PFSK-1 (cell line): ENCODE measurements at regions not wholly inside any gene's neighbourhood (a gene's known extent, or its start where the extent isn't known, plus 50 kb on each side); places are given as distances from the start of the nearest gene placed in this dataset.

Source experiments
- FOXP2 ChIP-seq: optimal IDR thresholded peaks from 2 replicates; pipeline ENCODE3; 2011; ENCODE audit warnings: borderline replicate concordance, control low read depth, inconsistent platforms; ENCODE audit not compliant: insufficient read depth; ENCODE audit errors: extremely low read length, extremely low read depth
- POLR2AphosphoS5 ChIP-seq: IDR thresholded peaks from 2 replicates; pipeline ENCODE4 v1.6.1; 2012; ENCODE audit warnings: low read depth, mild to moderate bottlenecking, control low read depth, low read length, moderate library complexity
- REST ChIP-seq, 2 experiments: IDR thresholded peaks; 2 replicates each; pipeline versions ENCODE4 v1.6.1 to v1.8.0; 2011 to 2012; ENCODE audit warnings: low read depth in 2 of 2, low read length in 2 of 2, control low read depth in 1 of 2, inconsistent platforms in 1 of 2, mild to moderate bottlenecking in 1 of 2, moderate library complexity in 1 of 2; ENCODE audit not compliant: insufficient read depth in 1 of 2
- SIN3A ChIP-seq: IDR thresholded peaks from 2 replicates; pipeline ENCODE4 v1.6.1; 2012; ENCODE audit warnings: mild to moderate bottlenecking, low read length, moderate library complexity, borderline replicate concordance; ENCODE audit not compliant: insufficient read depth
- TAF1 ChIP-seq: IDR thresholded peaks from 2 replicates; pipeline ENCODE4 v1.6.1; 2012; ENCODE audit warnings: low read length, control low read depth, borderline replicate concordance; ENCODE audit not compliant: insufficient read depth

GRCh38 chr6:23783901-23784300 is 342.1 kb upstream of the NRSN1 start:
- TF ChIP-seq POLR2AphosphoS5: no peak
- TF ChIP-seq SIN3A: no peak
- TF ChIP-seq REST (IDR thresholded peaks at IDR 0.05; ENCODE audit: insufficient read depth in 1 of 2, low read depth in 2 of 2, low read length in 2 of 2): no peak
- no peak for TF ChIP-seq FOXP2
- no peak for TF ChIP-seq TAF1

GRCh38 chr6:23784301-23784919 is 341.6 kb upstream of the NRSN1 start:
- TF ChIP-seq TAF1: no peak
- TF ChIP-seq FOXP2: no peak
- TF ChIP-seq REST (IDR thresholded peaks at IDR 0.05; ENCODE audit: insufficient read depth in 1 of 2, low read depth in 2 of 2, low read length in 2 of 2): no peak
- TF ChIP-seq SIN3A: no peak
- no peak for TF ChIP-seq POLR2AphosphoS5

GRCh38 chr6:23790756-23791155 is 335.3 kb upstream of the NRSN1 start:
- TF ChIP-seq FOXP2: no peak
- no peak for TF ChIP-seq POLR2AphosphoS5
- no peak for TF ChIP-seq SIN3A
- TF ChIP-seq REST (IDR thresholded peaks at IDR 0.05; ENCODE audit: insufficient read depth in 1 of 2, low read depth in 2 of 2, low read length in 2 of 2): no peak
- TF ChIP-seq TAF1: no peak

GRCh38 chr6:23797041-23797440 is 329.0 kb upstream of the NRSN1 start:
- TF ChIP-seq FOXP2 (no peak), SIN3A (no peak), TAF1 (no peak), REST (IDR thresholded peaks at IDR 0.05; ENCODE audit: insufficient read depth in 1 of 2, low read depth in 2 of 2, low read length in 2 of 2) (no peak), POLR2AphosphoS5 (no peak)

- TF ChIP-seq TAF1 (no peak), FOXP2 (no peak), POLR2AphosphoS5 (no peak), REST (IDR thresholded peaks at IDR 0.05; ENCODE audit: insufficient read depth in 1 of 2, low read depth in 2 of 2, low read length in 2 of 2) (no peak), SIN3A (no peak)
Observed at GRCh38 chr6:23823421-23823820, 302.6 kb upstream of the NRSN1 start.
